GM18519 (cell line): ENCODE measurements at regions not wholly inside any gene's neighbourhood (a gene's known extent, or its start where the extent isn't known, plus 50 kb on each side); places are given as distances from the start of the nearest gene placed in this dataset.
A peak's percentile ranks its signal among the peaks of the same experiment; 100 is the strongest.
"Not testable (repeated sequence)": the region's sequence is repeated elsewhere in the genome, so short reads cannot be mapped to it uniquely, and the experiment has no call there.

ENCODE experiments used
- ATAC-seq: cut with Tn5 transposase; IDR thresholded peaks from one replicate; pipeline ENCODE4 v1.9.1; 2021; ENCODE audit warnings: mild to moderate bottlenecking, moderate library complexity; ENCODE audit not compliant: unreplicated experiment, low FRiP score

DNA sequence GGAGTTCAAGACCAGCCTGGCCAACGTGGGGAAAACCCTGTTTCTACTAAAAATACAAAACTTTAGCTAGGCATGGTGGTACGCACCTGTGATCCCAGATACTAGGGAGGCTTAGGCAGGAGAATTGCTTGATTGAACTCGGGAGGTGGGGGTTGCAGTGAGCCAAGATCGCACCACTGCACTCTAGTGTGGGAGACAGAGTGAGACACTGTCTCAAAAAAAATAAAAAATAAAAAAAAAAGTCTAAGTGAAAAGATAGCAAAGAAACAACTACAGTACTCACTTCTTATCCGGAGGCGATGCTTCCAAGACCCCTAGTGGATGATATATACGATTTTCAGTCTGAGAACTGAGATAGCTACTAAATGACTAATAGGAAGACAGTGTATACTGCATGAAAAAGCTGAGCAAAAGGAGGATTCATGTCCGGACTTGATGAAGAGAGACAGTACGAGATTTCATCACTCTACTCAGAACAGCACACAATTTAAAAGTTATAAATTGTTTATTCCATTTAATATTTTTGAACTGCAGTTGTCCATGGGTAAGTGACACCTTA is 138.7 kb upstream of the GOLGA6L6 start:
- not testable (repeated sequence) for ATAC-seq

DNA sequence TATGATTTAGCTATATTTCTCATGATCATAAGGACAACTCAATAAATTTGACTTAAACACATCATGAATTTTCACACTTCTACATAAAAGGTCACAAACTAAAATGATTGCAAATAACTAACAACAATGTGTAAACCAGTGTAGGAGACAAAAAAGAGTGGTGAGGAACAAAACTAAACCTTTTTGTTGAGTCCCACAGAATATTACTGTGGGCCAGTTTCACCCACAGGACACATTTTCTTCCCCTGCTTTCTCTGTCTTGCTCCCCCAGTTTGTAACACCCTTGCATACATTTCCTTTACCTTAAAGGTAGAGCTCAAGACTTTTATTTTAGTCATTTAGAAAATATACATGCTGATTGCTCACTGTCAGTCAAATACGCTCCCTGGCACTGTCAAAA is 130.9 kb upstream of the GOLGA6L6 start:
- no peak for ATAC-seq

- no peak for ATAC-seq
Measured at GRCh38 chr15:20671675-20672074, 130.1 kb upstream of the GOLGA6L6 start.

- not testable (repeated sequence) for ATAC-seq
Measured at GRCh38 chr15:20666410-20666809, 124.8 kb upstream of the GOLGA6L6 start.

DNA sequence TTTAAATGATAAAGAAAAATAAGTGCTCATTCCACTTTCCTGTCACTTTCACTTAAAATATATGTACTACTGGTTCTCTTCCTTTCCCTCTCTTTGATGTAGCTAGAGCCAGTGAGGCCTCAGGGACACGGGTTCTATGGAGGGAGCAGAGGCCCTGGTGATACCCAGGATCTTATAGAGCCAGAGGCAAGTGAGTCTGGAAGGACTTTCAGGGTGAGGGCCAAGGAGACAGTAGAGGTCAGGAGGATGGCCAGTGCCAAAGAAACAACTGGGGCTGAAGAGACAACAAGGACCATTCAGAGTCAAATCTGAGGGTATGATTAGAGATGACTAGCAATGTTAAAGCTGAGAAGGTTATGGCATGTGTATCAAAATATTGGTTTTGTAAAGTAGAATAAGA is 124.1 kb upstream of the GOLGA6L6 start:
- ATAC-seq = no peak

DNA sequence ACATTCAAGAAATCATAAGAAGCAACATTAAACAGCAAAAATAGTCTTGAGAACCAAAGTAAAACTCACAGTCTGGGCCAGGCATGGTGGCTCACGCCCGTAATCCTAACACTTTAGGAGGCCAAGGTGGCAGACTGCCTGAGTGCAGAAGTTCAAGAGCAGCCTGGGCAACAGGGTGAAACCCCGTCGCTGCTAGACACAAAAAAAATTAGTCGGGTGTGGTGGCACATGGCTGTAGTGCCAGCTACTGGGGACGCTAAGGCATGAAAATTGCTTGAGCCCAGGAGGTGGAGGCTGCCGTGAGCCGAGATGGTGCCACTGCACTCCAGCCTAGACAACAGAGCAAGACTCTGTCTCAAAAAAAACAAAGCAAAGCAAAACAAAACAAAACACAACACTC is 117.7 kb upstream of the GOLGA6L6 start:
- ATAC-seq = no peak

GRCh38 chr15:20658024-20658423 is 116.4 kb upstream of the GOLGA6L6 start:
- ATAC-seq = no peak

GRCh38 chr15:20657084-20657483 is 115.5 kb upstream of the GOLGA6L6 start:
- no peak for ATAC-seq

GRCh38 chr15:20652914-20653313 is 111.3 kb upstream of the GOLGA6L6 start:
- no peak for ATAC-seq

- not testable (repeated sequence) for ATAC-seq
Measured at GRCh38 chr15:20648402-20648975, 106.9 kb upstream of the GOLGA6L6 start.

DNA sequence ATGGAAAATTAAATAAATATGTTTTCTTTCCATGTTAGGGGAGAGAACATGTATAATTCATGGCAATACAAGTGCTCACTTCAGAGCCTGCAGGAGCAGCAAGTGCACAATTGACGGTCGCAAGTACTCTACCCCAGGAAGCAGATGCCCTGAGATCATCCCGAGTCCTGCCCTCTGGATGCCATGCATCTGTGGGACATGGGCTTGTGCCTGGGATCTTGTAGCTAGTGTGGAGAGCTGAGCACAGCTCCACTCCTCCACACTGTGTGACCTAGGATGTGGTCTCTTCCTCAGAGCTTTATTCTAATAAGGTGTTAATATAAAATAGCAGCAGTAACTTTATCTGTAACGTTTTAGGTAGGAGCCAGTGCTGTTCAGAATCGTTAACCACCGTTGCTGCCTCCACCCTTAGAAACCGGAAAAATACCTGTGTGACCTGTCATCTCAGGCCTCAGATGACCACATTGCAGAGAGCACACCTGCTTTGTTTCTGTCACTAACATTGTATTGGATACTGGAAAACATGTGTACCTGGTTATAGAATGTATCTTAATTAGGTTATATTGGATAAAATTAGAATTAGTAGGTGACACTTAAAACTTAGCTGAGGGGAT is 105.0 kb upstream of the GOLGA6L6 start:
- ATAC-seq = no peak

- no peak for ATAC-seq
Measured at GRCh38 chr15:20645956-20646355, 104.4 kb upstream of the GOLGA6L6 start.

- ATAC-seq = no peak
Measured at GRCh38 chr15:20644896-20645295, 103.3 kb upstream of the GOLGA6L6 start.

- ATAC-seq = no peak
Measured at GRCh38 chr15:20643829-20644425, 102.3 kb upstream of the GOLGA6L6 start.

- ATAC-seq = no peak
Measured at GRCh38 chr15:20643024-20643770, 101.6 kb upstream of the GOLGA6L6 start.

GRCh38 chr15:20642054-20642767 is 100.6 kb upstream of the GOLGA6L6 start:
- ATAC-seq = no peak

GRCh38 chr15:20640427-20640826 is 98.8 kb upstream of the GOLGA6L6 start:
- peak; percentile 59 for ATAC-seq

DNA sequence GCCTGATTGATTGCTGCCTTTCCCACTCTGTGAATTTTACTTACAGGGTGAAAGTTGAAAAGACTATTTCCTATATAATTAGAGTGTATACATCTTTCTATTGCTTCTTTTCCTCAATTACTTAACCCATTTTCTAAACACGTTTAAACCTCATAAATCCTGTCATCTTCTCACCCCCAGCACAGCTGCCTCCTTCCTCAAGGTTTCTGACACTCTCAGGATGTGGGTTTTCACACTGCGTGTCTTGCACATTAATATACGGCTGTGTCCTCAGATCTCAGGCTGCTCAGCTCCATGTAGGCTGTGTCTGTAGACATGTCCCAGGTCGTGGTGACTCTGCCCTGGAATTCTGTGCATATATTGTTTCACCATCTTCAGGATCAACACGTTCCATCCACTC is 97.6 kb upstream of the GOLGA6L6 start:
- ATAC-seq = not testable (repeated sequence)

- peak; percentile 34 for ATAC-seq
Measured at GRCh38 chr15:20637499-20637898, 95.9 kb upstream of the GOLGA6L6 start.

- ATAC-seq = not testable (repeated sequence)
Measured at GRCh38 chr15:20629526-20629925, 87.9 kb upstream of the GOLGA6L6 start.
